SK-N-SH treated with all-trans-retinoic acid at 6 μM for 48 hours (cell line): ENCODE measurements at regions not wholly inside any gene's neighbourhood (a gene's known extent, or its start where the extent isn't known, plus 50 kb on each side); places are given as distances from the start of the nearest gene placed in this dataset.

Experiments used
- ARNTL ChIP-seq: fragments of 450-650 bp; formaldehyde crosslinking; IDR thresholded peaks from 2 replicates; pipeline ENCODE4 v1.5.0; 2020; ENCODE audit warnings: low read depth, mild to moderate bottlenecking, moderate library complexity, borderline replicate concordance
- CREB5 ChIP-seq: fragments of 250-450 bp; sonication (Bioruptor Pico); IDR thresholded peaks from 2 replicates; pipeline ENCODE4 v1.5.1; 2020; ENCODE audit warnings: low read depth, mild to moderate bottlenecking, moderate library complexity
- CSDC2 ChIP-seq: fragments of 250-450 bp; sonication (Bioruptor Pico); IDR thresholded peaks from 2 replicates; pipeline ENCODE4 v1.5.0; 2020; ENCODE audit warnings: mild to moderate bottlenecking, moderate library complexity
- ISL1 ChIP-seq: fragments of 250-450 bp; sonication (Bioruptor Pico); IDR thresholded peaks from 2 replicates; pipeline ENCODE4 v2.1.2; 2022; ENCODE audit warnings: mild to moderate bottlenecking, moderate library complexity
- PPARA ChIP-seq: fragments of 250-450 bp; sonication (Bioruptor Pico); IDR thresholded peaks from 2 replicates; pipeline ENCODE4 v1.5.0; 2020; ENCODE audit warnings: mild to moderate bottlenecking, borderline replicate concordance
- RARB ChIP-seq: fragments of 250-450 bp; sonication (Bioruptor Pico); IDR thresholded peaks from 2 replicates; pipeline ENCODE4 v1.8.0; 2021; ENCODE audit warnings: mild to moderate bottlenecking, moderate library complexity
- TCF4 ChIP-seq: fragments of 250-450 bp; sonication (Bioruptor Pico); IDR thresholded peaks from 2 replicates; pipeline ENCODE4 v1.8.0; 2021; ENCODE audit warnings: mild to moderate bottlenecking, moderate library complexity, borderline replicate concordance
- TSHZ2 ChIP-seq: fragments of 250-450 bp; sonication (Bioruptor Pico); IDR thresholded peaks from 2 replicates; pipeline ENCODE4 v1.5.0; 2020; ENCODE audit warnings: mild to moderate bottlenecking, moderate library complexity
- ZC3H10 ChIP-seq: fragments of 250-450 bp; sonication (Bioruptor Pico); IDR thresholded peaks from 2 replicates; pipeline ENCODE4 v1.5.1; 2021; ENCODE audit warnings: mild to moderate bottlenecking, moderate library complexity
- ZFP3 ChIP-seq: fragments of 250-450 bp; sonication (Bioruptor Pico); IDR thresholded peaks from 2 replicates; pipeline ENCODE4 v1.5.0; 2020; ENCODE audit warnings: mild to moderate bottlenecking, moderate library complexity
- ZFP30 ChIP-seq: fragments of 450-650 bp; formaldehyde crosslinking; IDR thresholded peaks from 2 replicates; pipeline ENCODE4 v1.5.0; 2022; ENCODE audit warnings: mild to moderate bottlenecking, moderate library complexity
- ZNF565 ChIP-seq: fragments of 450-650 bp; formaldehyde crosslinking; conservative IDR thresholded peaks from 2 replicates; pipeline ENCODE4 v1.5.0; 2020; ENCODE audit warnings: low read depth, mild to moderate bottlenecking, moderate library complexity
- TF ChIP-seq, protein P1 (sequence below): fragments of 250-450 bp; sonication (Bioruptor Pico); IDR thresholded peaks from 2 replicates; pipeline ENCODE4 v1.8.0; 2020; ENCODE audit warnings: mild to moderate bottlenecking, moderate library complexity, borderline replicate concordance

GRCh38 chr6:91632308-91632707 lies 1045.4 kb upstream of the MAP3K7 start:
- TF ChIP-seq ARNTL (CRISPR knock-in tag), result no peak
- TF ChIP-seq TCF4 (CRISPR knock-in tag), result no peak
- no peak for TF ChIP-seq ZFP30 (CRISPR knock-in tag)
- no peak for TF ChIP-seq CREB5 (CRISPR knock-in tag)
- no peak for TF ChIP-seq ISL1 (CRISPR knock-in tag)
- TF ChIP-seq, protein P1, sequence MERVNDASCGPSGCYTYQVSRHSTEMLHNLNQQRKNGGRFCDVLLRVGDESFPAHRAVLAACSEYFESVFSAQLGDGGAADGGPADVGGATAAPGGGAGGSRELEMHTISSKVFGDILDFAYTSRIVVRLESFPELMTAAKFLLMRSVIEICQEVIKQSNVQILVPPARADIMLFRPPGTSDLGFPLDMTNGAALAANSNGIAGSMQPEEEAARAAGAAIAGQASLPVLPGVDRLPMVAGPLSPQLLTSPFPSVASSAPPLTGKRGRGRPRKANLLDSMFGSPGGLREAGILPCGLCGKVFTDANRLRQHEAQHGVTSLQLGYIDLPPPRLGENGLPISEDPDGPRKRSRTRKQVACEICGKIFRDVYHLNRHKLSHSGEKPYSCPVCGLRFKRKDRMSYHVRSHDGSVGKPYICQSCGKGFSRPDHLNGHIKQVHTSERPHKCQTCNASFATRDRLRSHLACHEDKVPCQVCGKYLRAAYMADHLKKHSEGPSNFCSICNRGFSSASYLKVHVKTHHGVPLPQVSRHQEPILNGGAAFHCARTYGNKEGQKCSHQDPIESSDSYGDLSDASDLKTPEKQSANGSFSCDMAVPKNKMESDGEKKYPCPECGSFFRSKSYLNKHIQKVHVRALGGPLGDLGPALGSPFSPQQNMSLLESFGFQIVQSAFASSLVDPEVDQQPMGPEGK (CRISPR knock-in tag), result no peak
- TF ChIP-seq CSDC2, result no peak
- no peak for TF ChIP-seq TSHZ2 (CRISPR knock-in tag)
- no peak for TF ChIP-seq PPARA (CRISPR knock-in tag)
- no peak for TF ChIP-seq ZFP3 (CRISPR knock-in tag)
- no peak for TF ChIP-seq RARB (CRISPR knock-in tag)
- TF ChIP-seq ZNF565, result no peak
- no peak for TF ChIP-seq ZC3H10
